Left cardiac atrium (tissue), 4 donors: ENCODE measurements at regions not wholly inside any gene's neighbourhood (a gene's known extent, or its start where the extent isn't known, plus 50 kb on each side); places are given as distances from the start of the nearest gene placed in this dataset.
"Not testable (repeated sequence)": the region's sequence is repeated elsewhere in the genome, so short reads cannot be mapped to it uniquely, and the experiment has no call there.

Source experiments
- ATAC-seq, 2 donors: fragments of 200-7000 bp; cut with Tn5 transposase; one replicate each; pipeline ENCODE4 v1.9.1; 2020; ENCODE audit warnings: mild to moderate bottlenecking in 2 of 2, moderate library complexity in 2 of 2
- DNase-seq: peaks from one replicate; pipeline ENCODE4 v3.0.0-alpha.2; 2020
- intact Hi-C, 2 donors: fragments of 100-400 bp; cut with DNase I; formaldehyde crosslinking; loops; one replicate each; pipeline versions ENCODE4 v1.14.1 to v1.15.1; 2022 to 2023
- donor health status: DM: no; HTN: yes; CAD: no.
- donor health status: DM: no; HTN: yes; CAD: no; lungs with severe emphysema.
- donor health status: DM: yes; HTN: yes; CAD: no.
- donor health status: Dilated cardiomyopathy.

- ATAC-seq, intact Hi-C loops, DNase-seq: not testable (repeated sequence)
Observed at GRCh38 chr13:63236667-63237396, 1821.2 kb upstream of the PCDH20 start.

- intact Hi-C loops, DNase-seq, ATAC-seq: not testable (repeated sequence)
Observed at GRCh38 chr13:63218596-63218995, 1802.9 kb upstream of the PCDH20 start.

GRCh38 chr13:63209330-63210017, 1793.8 kb upstream of the PCDH20 start:
- no peak for DNase-seq
- no peak for ATAC-seq
- intact Hi-C loops = no loop called here

GRCh38 chr13:63208826-63209225, 1793.2 kb upstream of the PCDH20 start:
- ATAC-seq (no peak), DNase-seq (no peak)
- intact Hi-C loops = no loop called here

GRCh38 chr13:63206461-63206860, 1790.8 kb upstream of the PCDH20 start:
- DNase-seq (no peak), ATAC-seq (no peak)
- intact Hi-C loops = no loop called here

- no peak for ATAC-seq
- no peak for DNase-seq
- intact Hi-C loops = no loop called here
Observed at GRCh38 chr13:63201493-63201892, 1785.8 kb upstream of the PCDH20 start.

GRCh38 chr13:63199508-63199907, 1783.9 kb upstream of the PCDH20 start:
- ATAC-seq = no peak
- DNase-seq = no peak
- intact Hi-C loops = no loop called here

GRCh38 chr13:63198071-63198470, 1782.4 kb upstream of the PCDH20 start:
- ATAC-seq = no peak
- intact Hi-C loops = no loop called here

GRCh38 chr13:63195726-63196125, 1780.1 kb upstream of the PCDH20 start:
- DNase-seq (no peak), ATAC-seq (no peak)
- intact Hi-C loops = no loop called here

More at GRCh38 chr13:63198071-63198470, 1782.4 kb upstream of the PCDH20 start:
- no peak for DNase-seq

GRCh38 chr13:63190742-63191141, 1775.1 kb upstream of the PCDH20 start:
- ATAC-seq (no peak), DNase-seq (no peak)
- intact Hi-C loops = no loop called here

- DNase-seq (no peak), ATAC-seq (no peak)
- intact Hi-C loops = no loop called here
Observed at GRCh38 chr13:63190219-63190618, 1774.6 kb upstream of the PCDH20 start.

GRCh38 chr13:63189712-63190111, 1774.1 kb upstream of the PCDH20 start:
- intact Hi-C loops = no loop called here
- DNase-seq = no peak
- no peak for ATAC-seq

GRCh38 chr13:63184693-63185092, 1769.0 kb upstream of the PCDH20 start:
- intact Hi-C loops = no loop called here
- ATAC-seq = no peak
- DNase-seq = no peak

- intact Hi-C loops = no loop called here
- ATAC-seq (no peak), DNase-seq (no peak)
Observed at GRCh38 chr13:63175536-63175935, 1759.9 kb upstream of the PCDH20 start.

- intact Hi-C loops = no loop called here
- no peak for ATAC-seq
- no peak for DNase-seq
Observed at GRCh38 chr13:63167699-63168337, 1752.2 kb upstream of the PCDH20 start.

- DNase-seq (no peak), ATAC-seq (no peak)
- intact Hi-C loops = no loop called here
Observed at GRCh38 chr13:63166345-63166744, 1750.7 kb upstream of the PCDH20 start.

GRCh38 chr13:63163903-63164302, 1748.3 kb upstream of the PCDH20 start:
- intact Hi-C loops = no loop called here
- ATAC-seq (no peak), DNase-seq (no peak)

- intact Hi-C loops = no loop called here
- DNase-seq = no peak
- ATAC-seq = no peak
Observed at GRCh38 chr13:63161219-63161618, 1745.6 kb upstream of the PCDH20 start.

- intact Hi-C loops = no loop called here
- DNase-seq (no peak), ATAC-seq (no peak)
Observed at GRCh38 chr13:63156816-63157215, 1741.2 kb upstream of the PCDH20 start.

- DNase-seq (no peak), ATAC-seq (no peak)
- intact Hi-C loops = no loop called here
Observed at GRCh38 chr13:63149375-63149774, 1733.7 kb upstream of the PCDH20 start.
